PC-9 (cell line): ENCODE measurements at regions not wholly inside any gene's neighbourhood (a gene's known extent, or its start where the extent isn't known, plus 50 kb on each side); places are given as distances from the start of the nearest gene placed in this dataset.

Source experiments
- EZH2 ChIP-seq: fragments of 200-600 bp; sonication (generic); IDR thresholded peaks from 2 replicates; pipeline ENCODE4 v1.8.0; 2017; ENCODE audit warnings: antibody characterized with exemption, low read depth
- TF ChIP-seq, protein P1 (sequence below): fragments of 200-600 bp; sonication (generic); conservative IDR thresholded peaks from 2 replicates; pipeline ENCODE4 v1.6.1; 2017; ENCODE audit warnings: mixed run types, antibody characterized with exemption, mild to moderate bottlenecking, moderate library complexity

DNA sequence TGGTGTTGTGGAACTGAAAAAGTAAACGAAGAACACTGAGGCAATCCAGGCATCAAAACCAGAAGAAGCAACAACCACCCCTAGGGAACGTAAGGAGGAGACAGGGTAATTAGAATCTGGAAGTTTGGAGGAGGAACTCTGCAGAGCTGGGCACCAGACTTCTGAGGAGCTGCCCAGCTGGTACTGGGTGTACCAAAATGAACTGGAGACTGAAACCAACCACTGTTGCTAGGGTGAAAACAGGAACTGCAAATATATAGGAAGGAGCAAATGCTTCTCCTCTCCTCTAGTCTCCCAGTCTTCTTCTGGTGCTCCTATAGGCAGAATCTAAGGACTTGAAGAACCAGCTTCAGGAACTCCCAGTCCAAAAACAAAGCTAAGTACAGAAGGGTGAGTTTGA lies 189.8 kb downstream of the ELAVL2 start:
- TF ChIP-seq, protein P1, sequence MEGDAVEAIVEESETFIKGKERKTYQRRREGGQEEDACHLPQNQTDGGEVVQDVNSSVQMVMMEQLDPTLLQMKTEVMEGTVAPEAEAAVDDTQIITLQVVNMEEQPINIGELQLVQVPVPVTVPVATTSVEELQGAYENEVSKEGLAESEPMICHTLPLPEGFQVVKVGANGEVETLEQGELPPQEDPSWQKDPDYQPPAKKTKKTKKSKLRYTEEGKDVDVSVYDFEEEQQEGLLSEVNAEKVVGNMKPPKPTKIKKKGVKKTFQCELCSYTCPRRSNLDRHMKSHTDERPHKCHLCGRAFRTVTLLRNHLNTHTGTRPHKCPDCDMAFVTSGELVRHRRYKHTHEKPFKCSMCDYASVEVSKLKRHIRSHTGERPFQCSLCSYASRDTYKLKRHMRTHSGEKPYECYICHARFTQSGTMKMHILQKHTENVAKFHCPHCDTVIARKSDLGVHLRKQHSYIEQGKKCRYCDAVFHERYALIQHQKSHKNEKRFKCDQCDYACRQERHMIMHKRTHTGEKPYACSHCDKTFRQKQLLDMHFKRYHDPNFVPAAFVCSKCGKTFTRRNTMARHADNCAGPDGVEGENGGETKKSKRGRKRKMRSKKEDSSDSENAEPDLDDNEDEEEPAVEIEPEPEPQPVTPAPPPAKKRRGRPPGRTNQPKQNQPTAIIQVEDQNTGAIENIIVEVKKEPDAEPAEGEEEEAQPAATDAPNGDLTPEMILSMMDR, result no peak
- TF ChIP-seq EZH2, result no peak
